ENCODE measurements at regions not wholly inside any gene's neighbourhood (a gene's known extent, or its start where the extent isn't known, plus 50 kb on each side); places are given as distances from the start of the nearest gene placed in this dataset.

DNA sequence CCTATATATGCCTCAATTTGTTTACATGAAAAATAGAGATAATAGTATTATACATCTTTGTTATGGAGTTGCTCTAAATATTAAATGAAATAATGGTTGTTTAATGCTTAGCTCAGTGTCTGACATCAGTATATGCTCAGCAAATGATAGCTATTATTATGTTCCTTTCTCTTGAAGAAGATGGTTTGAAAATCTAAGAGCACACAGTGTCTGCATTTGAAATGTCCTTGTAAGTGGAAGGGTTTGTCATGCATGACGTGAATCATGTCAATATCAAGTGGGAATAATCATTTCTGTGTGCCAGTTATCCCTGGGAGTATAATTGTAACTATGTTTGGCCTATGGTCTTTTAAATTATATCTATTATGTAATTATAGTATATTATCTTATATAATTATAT, 377.5 kb upstream of the SORCS1 start:
- H3K4me3 ChIP-seq (ENCODE audit: control extremely low read depth in 1 of 5, extremely low read depth in 1 of 5, insufficient read depth in 1 of 5, low read depth in 2 of 5, low read length in 4 of 5) = no peak overlapping the region
- ATAC-seq (ENCODE audit: low read depth) (no peak), DNase-seq (no peak)
- H3K27me3 ChIP-seq (replicated peaks in 1 of 4; ENCODE audit: control extremely low read depth in 1 of 4, control insufficient read depth in 3 of 4, insufficient read depth in 4 of 4, low read length in 3 of 4) = no peaks in the 10 kb centered on the region
- no peaks in the 10 kb centered on the region for H3K36me3 ChIP-seq (replicated peaks in 1 of 2; ENCODE audit: control extremely low read depth in 1 of 2, control insufficient read depth in 1 of 2, extremely low read depth in 1 of 2, insufficient read depth in 2 of 2, low read length in 1 of 2)
- no peak overlapping the region for H3K27ac ChIP-seq (ENCODE audit: low read length in 2 of 2)
- Mint-ChIP-seq H3K27me3 (no peaks in the 10 kb centered on the region), H3K9me3 (ENCODE audit: insufficient read depth) (no peaks in the 10 kb centered on the region), H3K27ac (no peak overlapping the region), H3K4me3 (no peak overlapping the region), H3K4me1 (no peaks in the 10 kb centered on the region)
- intact Hi-C loops (cut with micrococcal nuclease) = no loop called here
- no peak overlapping the region for H3K4me2 ChIP-seq (replicated peaks; ENCODE audit: low read depth, low read length, poor library complexity, severe bottlenecking)
- ChIA-PET CTCF (no interaction called here), POLR2A (no interaction called here)
- no peaks in the 10 kb centered on the region for H3K79me2 ChIP-seq (ENCODE audit: control insufficient read depth, insufficient read depth, low read length)
- H2AFZ ChIP-seq (ENCODE audit: insufficient read depth, low read depth, low read length, poor library complexity, severe bottlenecking) = no peak overlapping the region
- TF ChIP-seq, protein P1, sequence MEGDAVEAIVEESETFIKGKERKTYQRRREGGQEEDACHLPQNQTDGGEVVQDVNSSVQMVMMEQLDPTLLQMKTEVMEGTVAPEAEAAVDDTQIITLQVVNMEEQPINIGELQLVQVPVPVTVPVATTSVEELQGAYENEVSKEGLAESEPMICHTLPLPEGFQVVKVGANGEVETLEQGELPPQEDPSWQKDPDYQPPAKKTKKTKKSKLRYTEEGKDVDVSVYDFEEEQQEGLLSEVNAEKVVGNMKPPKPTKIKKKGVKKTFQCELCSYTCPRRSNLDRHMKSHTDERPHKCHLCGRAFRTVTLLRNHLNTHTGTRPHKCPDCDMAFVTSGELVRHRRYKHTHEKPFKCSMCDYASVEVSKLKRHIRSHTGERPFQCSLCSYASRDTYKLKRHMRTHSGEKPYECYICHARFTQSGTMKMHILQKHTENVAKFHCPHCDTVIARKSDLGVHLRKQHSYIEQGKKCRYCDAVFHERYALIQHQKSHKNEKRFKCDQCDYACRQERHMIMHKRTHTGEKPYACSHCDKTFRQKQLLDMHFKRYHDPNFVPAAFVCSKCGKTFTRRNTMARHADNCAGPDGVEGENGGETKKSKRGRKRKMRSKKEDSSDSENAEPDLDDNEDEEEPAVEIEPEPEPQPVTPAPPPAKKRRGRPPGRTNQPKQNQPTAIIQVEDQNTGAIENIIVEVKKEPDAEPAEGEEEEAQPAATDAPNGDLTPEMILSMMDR (IDR thresholded peaks at IDR 0.05) = no peak
- TF ChIP-seq EZH2 (IDR thresholded peaks at IDR 0.05; ENCODE audit: borderline replicate concordance, insufficient read depth, low read depth, low read length, poor library complexity, severe bottlenecking) = no peak
- peaks cover 0 to 10% (median 0%) of the 10 kb centered on the region in 3 donors for H3K9me3 ChIP-seq (ENCODE audit: control extremely low read depth in 1 of 3, control insufficient read depth in 2 of 3, insufficient read depth in 1 of 3, low read length in 2 of 3)
- WGBS (ENCODE audit: insufficient coverage) = 100% methylated on average over 1 of the region's 1 CpG
- no peak overlapping the region for H3K9ac ChIP-seq (ENCODE audit: low read length)
- H3K4me1 ChIP-seq (ENCODE audit: control insufficient read depth in 2 of 2, insufficient read depth in 2 of 2, low read length in 2 of 2) = peaks cover 0 to 3% of the 10 kb centered on the region in 2 donors
- no peaks in the 10 kb centered on the region for H4K20me1 ChIP-seq (ENCODE audit: control insufficient read depth, insufficient read depth, low read length, poor library complexity, severe bottlenecking)

- no peaks in the 10 kb centered on the region for H3K9me3 Mint-ChIP-seq (ENCODE audit: insufficient read depth)
- Histone ChIP-seq H3K27me3 (replicated peaks in 1 of 4; ENCODE audit: control extremely low read depth in 1 of 4, control insufficient read depth in 3 of 4, insufficient read depth in 4 of 4, low read length in 3 of 4) (no peaks in the 10 kb centered on the region), H4K20me1 (ENCODE audit: control insufficient read depth, insufficient read depth, low read length, poor library complexity, severe bottlenecking) (no peaks in the 10 kb centered on the region), H3K4me1 (ENCODE audit: control insufficient read depth in 2 of 2, insufficient read depth in 2 of 2, low read length in 2 of 2) (no peaks in the 10 kb centered on the region), H3K9me3 (ENCODE audit: control extremely low read depth in 1 of 3, control insufficient read depth in 2 of 3, insufficient read depth in 1 of 3, low read length in 2 of 3) (peaks cover 0 to 10% (median 0%) of the 10 kb centered on the region in 3 donors), H3K9ac (ENCODE audit: low read length) (no peak overlapping the region), H2AFZ (ENCODE audit: insufficient read depth, low read depth, low read length, poor library complexity, severe bottlenecking) (no peak overlapping the region), H3K4me2 (replicated peaks; ENCODE audit: low read depth, low read length, poor library complexity, severe bottlenecking) (no peak overlapping the region), H3K4me3 (ENCODE audit: control extremely low read depth in 1 of 5, extremely low read depth in 1 of 5, insufficient read depth in 1 of 5, low read depth in 2 of 5, low read length in 4 of 5) (no peak overlapping the region), H3K36me3 (replicated peaks in 1 of 2; ENCODE audit: control extremely low read depth in 1 of 2, control insufficient read depth in 1 of 2, extremely low read depth in 1 of 2, insufficient read depth in 2 of 2, low read length in 1 of 2) (no peaks in the 10 kb centered on the region), H3K79me2 (ENCODE audit: control insufficient read depth, insufficient read depth, low read length) (no peaks in the 10 kb centered on the region), H3K27ac (ENCODE audit: low read length in 2 of 2) (no peak overlapping the region)
- intact Hi-C loops (cut with micrococcal nuclease) = no loop called here
- DNase-seq = no peak
- TF ChIP-seq EZH2 (IDR thresholded peaks at IDR 0.05; ENCODE audit: borderline replicate concordance, insufficient read depth, low read depth, low read length, poor library complexity, severe bottlenecking) = no peak
- TF ChIP-seq, protein P1 (IDR thresholded peaks at IDR 0.05) = no peak
- POLR2A ChIA-PET = no interaction called here
- WGBS (ENCODE audit: insufficient coverage) = no CpG with 5 or more reads among the region's 1 CpG
- ATAC-seq (ENCODE audit: low read depth) = no peak
- H3K27ac Mint-ChIP-seq = no peak overlapping the region
- H3K4me3 Mint-ChIP-seq = no peak overlapping the region
- no peaks in the 10 kb centered on the region for H3K4me1 Mint-ChIP-seq
- no peaks in the 10 kb centered on the region for H3K27me3 Mint-ChIP-seq
- CTCF ChIA-PET = no interaction called here
Observed at GRCh38 chr10:107540981-107541380, 376.5 kb upstream of the SORCS1 start.

Data from B cell (primary cell).